NB4 (cell line): ENCODE measurements at regions not wholly inside any gene's neighbourhood (a gene's known extent, or its start where the extent isn't known, plus 50 kb on each side); places are given as distances from the start of the nearest gene placed in this dataset.

Source experiments
- CTCF ChIP-seq: IDR thresholded peaks from one replicate; pipeline ENCODE4 v1.5.1; 2012; ENCODE audit warnings: low read depth, low read length
- POLR2A ChIP-seq: IDR thresholded peaks from 2 replicates; pipeline ENCODE4 v1.6.1; 2011; ENCODE audit warnings: mild to moderate bottlenecking; ENCODE audit not compliant: insufficient read length; ENCODE audit errors: extremely low read depth
- TF ChIP-seq, protein P1 (sequence below): IDR thresholded peaks from 2 replicates; pipeline ENCODE4 v1.6.1; 2011; ENCODE audit warnings: low read depth, low read length

- TF ChIP-seq POLR2A (no peak), CTCF (no peak)
- TF ChIP-seq, protein P1, sequence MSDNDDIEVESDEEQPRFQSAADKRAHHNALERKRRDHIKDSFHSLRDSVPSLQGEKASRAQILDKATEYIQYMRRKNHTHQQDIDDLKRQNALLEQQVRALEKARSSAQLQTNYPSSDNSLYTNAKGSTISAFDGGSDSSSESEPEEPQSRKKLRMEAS = no peak
Observed at GRCh38 chr2:207279520-207279919, 113.8 kb upstream of the KLF7 start.
